Right lobe of liver (tissue), 4 donors: ENCODE measurements at regions not wholly inside any gene's neighbourhood (a gene's known extent, or its start where the extent isn't known, plus 50 kb on each side); places are given as distances from the start of the nearest gene placed in this dataset.

Experiments used
- CTCF ChIP-seq, 4 donors: fragments of 200-600 bp in 3 of 4; fragments of 450-650 bp in 1 of 4; IDR thresholded peaks; one replicate each; pipeline versions ENCODE4 v1.5.1 to v1.8.0; 2016 to 2022; ENCODE audit warnings: antibody characterized with exemption in 4 of 4, mild to moderate bottlenecking in 2 of 4
- POLR2A ChIP-seq: fragments of 450-650 bp; IDR thresholded peaks from one replicate; pipeline ENCODE4 v1.6.1; 2017; ENCODE audit warnings: antibody characterized with exemption, mild to moderate bottlenecking
- donor health status: DM: no; HTN: no; CAD: no.
- donor health status: DM: no; HTN: no; CAD: no.
- donor health status: DM: no; HTN: yes; CAD: no.

DNA sequence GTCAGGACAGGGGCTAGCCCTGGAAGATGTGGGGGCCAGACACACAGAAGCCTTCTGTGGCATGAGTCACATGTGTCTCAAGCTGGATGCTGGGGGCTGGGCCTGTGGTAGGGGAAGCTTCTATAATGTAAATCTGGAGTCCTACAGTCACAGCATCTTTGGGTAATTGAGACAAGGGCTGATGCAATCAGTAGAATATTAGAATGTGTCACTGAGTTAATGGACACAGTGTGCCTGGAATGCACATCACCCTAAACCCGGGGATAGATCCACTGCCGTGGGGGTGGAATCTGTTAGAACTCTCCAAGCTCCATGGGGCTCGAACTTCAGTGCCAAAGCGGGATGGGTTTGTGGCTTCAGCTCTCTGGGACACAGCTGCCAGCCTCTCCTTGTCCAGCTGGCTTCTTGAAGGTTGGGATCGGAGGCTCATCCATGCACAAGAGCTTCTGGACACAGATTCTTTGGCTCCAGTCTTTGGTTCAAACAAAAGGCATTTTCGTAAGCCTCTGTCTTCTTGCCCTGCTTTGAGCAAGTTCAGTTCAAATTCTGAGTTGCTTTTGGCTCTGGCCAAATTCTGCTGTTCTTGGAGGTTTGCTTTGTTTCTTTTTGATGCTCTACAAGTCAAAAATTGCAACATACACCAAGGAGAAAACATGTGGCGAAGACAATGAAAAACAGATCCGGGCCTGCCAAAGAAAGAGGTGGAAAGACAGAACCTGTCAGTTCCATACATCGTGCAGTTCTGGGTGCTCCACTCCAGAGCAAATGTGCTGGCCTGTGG lies 194.8 kb upstream of the ZNF32 start:
- no peak for TF ChIP-seq CTCF (IDR thresholded peaks at IDR 0.05)
- TF ChIP-seq POLR2A: no peak
